Activated T-cell treated with anti-CD3 and anti-CD28 coated beads, Interleukin-2, amount 50 U/mL, for 72 hours (primary cell): ENCODE measurements at regions not wholly inside any gene's neighbourhood (a gene's known extent, or its start where the extent isn't known, plus 50 kb on each side); places are given as distances from the start of the nearest gene placed in this dataset.

ENCODE experiments used
- ATAC-seq, 2 donors: fragments of 150-1000 bp; cut with Tn5 transposase; replicated peaks in 1 of 2; 2 replicates each; pipeline ENCODE4 v1.10.0; 2021; ENCODE audit warnings: moderate library complexity in 2 of 2, mild to moderate bottlenecking in 1 of 2
- DNase-seq, 2 donors: peaks; one replicate each; pipeline ENCODE4 v3.0.0; 2021 to 2022; ENCODE audit warnings: mixed read lengths in 1 of 2
- H3K27ac Mint-ChIP-seq: one replicate; pipeline ENCODE4 v1.8.0; 2022; ENCODE audit warnings: mild to moderate bottlenecking, moderate library complexity, mixed read lengths
- H3K27me3 Mint-ChIP-seq: one replicate; pipeline ENCODE4 v1.8.0; 2022; ENCODE audit warnings: low read depth, mixed read lengths
- H3K36me3 Mint-ChIP-seq, 2 donors: one replicate each; pipeline ENCODE4 v1.8.0; 2022; ENCODE audit warnings: mixed read lengths in 2 of 2, mild to moderate bottlenecking in 1 of 2; ENCODE audit not compliant: insufficient read depth in 2 of 2
- H3K4me1 Mint-ChIP-seq: one replicate; pipeline ENCODE4 v1.8.0; 2022; ENCODE audit warnings: low read depth, mixed read lengths
- H3K4me3 Mint-ChIP-seq, 2 donors: one replicate each; pipeline ENCODE4 v1.8.0; 2022; ENCODE audit warnings: mild to moderate bottlenecking in 2 of 2, mixed read lengths in 2 of 2, moderate library complexity in 2 of 2
- H3K9me3 Mint-ChIP-seq, 2 donors: one replicate each; pipeline ENCODE4 v1.8.0; 2022; ENCODE audit warnings: mixed read lengths in 2 of 2

DNA sequence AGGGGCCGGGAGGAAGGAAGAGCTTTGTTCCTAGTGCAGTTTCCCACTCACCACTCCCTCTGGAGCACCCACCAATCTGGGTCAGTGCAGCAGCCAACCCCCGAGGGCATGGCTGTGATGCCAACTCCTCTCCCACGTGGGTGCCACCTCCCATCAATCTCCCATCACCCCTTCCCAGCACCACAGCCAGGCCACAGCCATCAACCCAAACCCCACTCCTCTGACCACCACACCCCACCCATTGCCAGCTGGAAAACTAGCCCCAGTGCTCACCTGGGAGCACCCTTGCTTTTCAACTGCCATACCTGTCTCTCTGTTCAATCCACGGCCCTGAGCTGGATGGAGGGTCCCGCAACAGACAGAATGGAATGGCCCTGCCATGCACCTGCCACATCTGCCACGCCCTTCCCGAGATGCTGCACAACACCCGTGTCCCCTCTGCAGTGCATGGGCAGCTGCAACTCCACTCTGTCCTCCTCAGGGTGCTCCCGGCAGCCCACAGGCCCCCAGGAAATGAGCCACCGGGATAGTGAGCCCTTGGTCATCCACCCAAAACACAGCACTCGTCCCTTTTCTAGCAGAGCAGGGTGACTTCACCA lies 112.4 kb upstream of the ID2 start:
- Mint-ChIP-seq H3K27me3 (no peaks in the 10 kb centered on the region), H3K4me3 (no peak overlapping the region), H3K9me3 (no peaks in the 10 kb centered on the region), H3K4me1 (peaks cover 7% of the 10 kb centered on the region), H3K36me3 (no peaks in the 10 kb centered on the region), H3K27ac (no peak overlapping the region)
- ATAC-seq (no peak), DNase-seq (no peak)

DNA sequence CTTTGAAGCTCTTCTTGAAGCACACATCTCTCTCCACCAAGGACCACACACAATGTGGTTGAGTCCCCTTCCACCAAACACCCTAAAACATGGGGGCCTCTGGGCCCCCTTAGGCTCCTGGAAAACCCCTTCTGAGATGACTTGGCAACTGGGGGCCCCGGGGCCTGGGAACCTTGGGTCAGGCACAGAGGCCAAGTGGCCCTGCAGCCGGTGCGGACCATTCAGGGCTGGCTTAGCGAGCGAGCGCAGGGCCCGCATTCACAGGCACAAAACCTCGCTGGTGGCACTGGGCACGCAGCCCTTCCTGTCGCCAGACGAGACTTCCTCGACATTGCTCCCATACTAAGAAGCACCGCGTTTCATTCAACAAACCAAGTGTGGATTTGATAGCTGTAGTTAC lies 111.2 kb upstream of the ID2 start:
- no peaks in the 10 kb centered on the region for H3K36me3 Mint-ChIP-seq
- no peak for ATAC-seq
- no peak for DNase-seq
- no peak overlapping the region for H3K27ac Mint-ChIP-seq
- peaks cover 18% of the 10 kb centered on the region for H3K4me1 Mint-ChIP-seq
- H3K27me3 Mint-ChIP-seq: no peaks in the 10 kb centered on the region
- H3K4me3 Mint-ChIP-seq: no peak overlapping the region
- H3K9me3 Mint-ChIP-seq: no peaks in the 10 kb centered on the region

DNA sequence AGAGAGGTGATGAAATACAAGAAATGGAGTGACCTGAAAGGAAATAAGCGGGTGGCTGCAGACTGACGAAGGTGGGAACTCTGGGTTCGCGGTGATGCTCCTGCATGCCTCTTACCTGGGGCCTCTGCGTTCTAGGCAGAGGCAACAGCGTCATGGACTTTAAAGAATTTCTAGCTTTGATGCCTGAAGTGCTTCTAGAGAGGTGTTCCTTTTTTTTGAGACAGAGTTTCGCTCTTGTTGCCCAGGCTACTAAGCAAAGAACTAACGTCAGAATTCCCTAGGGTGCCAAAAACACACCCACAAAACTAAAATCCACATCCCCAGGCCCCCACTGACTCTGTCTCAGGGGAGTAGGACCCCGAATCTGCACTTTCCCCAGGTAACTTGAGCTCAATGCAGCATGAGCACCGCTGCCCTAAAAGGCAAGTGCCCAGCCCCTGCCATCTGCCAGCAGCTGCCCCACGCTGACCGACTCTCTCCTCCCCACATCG lies 110.5 kb upstream of the ID2 start:
- no peak for DNase-seq
- ATAC-seq: no peak
- Mint-ChIP-seq H3K9me3 (no peaks in the 10 kb centered on the region), H3K4me3 (no peak overlapping the region), H3K36me3 (no peaks in the 10 kb centered on the region), H3K27me3 (peaks cover 5% of the 10 kb centered on the region), H3K27ac (no peak overlapping the region), H3K4me1 (peaks cover 25% of the 10 kb centered on the region)

DNA sequence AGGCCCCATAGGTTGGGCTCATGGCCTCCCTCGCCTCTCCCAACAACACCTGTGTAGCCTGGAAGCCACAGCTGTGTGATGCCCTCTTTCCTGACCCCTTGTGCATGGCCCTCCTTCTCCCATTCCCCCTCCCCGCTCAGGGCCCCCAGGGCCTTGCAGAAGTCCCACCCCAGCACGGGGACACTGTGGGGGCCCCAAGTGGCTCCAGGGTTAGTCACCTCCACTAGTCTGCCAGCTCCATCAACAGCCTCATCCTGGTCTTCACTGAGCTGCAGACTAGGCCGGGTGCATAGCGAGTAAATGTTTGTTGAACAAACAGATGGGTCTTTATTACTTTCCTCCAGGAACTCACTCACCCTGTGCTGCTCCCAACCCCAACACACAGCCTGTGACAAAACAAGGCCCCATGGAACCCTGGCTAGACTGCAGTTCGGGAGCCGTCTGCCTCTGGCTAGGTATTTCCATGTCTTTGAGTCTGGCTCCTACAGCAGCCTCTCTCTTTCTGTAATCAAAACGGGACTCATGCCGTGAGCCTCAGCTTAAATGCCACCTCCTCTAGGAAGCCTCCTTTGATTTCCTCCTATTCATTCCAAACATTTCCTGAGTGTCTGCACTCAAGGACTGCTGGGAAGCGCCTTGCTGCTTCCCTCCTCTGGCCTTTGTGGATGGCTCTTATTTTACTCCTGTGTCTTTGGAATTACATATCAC lies 109.9 kb upstream of the ID2 start:
- Mint-ChIP-seq H3K9me3 (no peaks in the 10 kb centered on the region), H3K4me3 (no peak overlapping the region), H3K27me3 (peaks cover 6% of the 10 kb centered on the region), H3K27ac (no peak overlapping the region), H3K36me3 (no peaks in the 10 kb centered on the region), H3K4me1 (peaks cover 31% of the 10 kb centered on the region)
- no peak for DNase-seq
- ATAC-seq: no peak

DNA sequence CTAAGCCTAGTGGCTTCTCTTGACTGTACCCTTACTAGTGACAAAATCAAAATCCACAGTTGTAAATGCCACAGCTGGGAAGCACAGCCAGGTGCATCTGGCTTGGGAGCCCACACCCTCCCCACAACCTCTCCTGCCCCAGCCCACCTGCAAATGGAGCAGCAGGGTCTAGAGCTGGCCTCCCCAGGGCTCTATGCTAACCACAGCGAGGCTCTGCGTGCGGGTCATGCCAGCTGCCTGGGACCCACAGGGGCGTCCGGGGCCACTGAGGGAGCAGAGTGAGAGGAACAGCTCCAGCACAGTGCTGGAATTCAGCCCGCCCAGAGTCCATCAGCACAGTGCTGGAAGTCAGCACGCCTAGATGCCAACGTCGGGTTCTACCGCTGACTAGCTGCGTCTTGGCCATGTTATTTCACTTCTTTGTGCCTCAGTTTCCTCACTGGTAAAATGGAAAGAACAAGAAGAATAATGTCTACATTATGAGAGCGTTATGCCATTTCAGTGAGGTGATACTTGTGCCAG lies 109.1 kb upstream of the ID2 start:
- H3K4me3 Mint-ChIP-seq: no peak overlapping the region
- ATAC-seq (no peak), DNase-seq (no peak)
- H3K4me1 Mint-ChIP-seq: peaks cover 39% of the 10 kb centered on the region
- no peaks in the 10 kb centered on the region for H3K36me3 Mint-ChIP-seq
- peaks cover 6% of the 10 kb centered on the region for H3K27me3 Mint-ChIP-seq
- no peak overlapping the region for H3K27ac Mint-ChIP-seq
- no peaks in the 10 kb centered on the region for H3K9me3 Mint-ChIP-seq

DNA sequence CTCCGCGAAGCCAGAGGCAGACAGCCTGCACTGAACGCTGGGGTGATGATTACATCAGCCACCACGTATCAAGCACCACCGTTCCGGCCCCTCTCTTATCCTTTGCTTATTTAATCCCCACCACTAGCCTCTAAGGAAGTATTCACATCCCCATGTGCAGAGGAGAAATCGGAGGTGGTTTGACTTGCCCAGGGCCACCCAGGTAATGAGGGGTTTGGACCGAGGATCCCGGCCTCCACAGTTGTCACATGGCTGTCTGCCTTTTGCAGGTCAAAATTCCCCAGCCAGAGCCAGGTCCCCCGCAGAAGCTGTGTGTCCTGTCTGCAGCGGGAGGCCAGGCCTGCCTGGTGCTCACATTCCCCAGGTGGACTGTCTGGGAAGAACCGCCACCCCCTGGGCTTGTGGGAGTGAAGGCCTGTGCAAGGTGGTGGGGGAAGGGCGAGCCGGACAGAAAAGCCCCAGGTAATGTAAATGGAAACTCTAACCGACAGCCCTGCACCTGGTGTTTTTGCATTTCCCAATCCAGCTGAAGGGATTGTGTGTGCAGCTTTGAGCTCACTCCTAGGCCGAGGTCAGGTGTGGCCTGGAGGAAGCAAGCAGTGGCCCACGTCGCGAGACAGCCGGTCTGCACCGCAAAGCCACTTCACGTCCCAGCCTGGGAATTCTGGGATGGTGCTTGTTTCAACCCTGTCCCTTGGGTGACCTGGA lies 108.5 kb upstream of the ID2 start:
- Mint-ChIP-seq H3K27ac (no peak overlapping the region), H3K4me3 (no peak overlapping the region), H3K27me3 (peaks cover 6% of the 10 kb centered on the region), H3K9me3 (no peaks in the 10 kb centered on the region), H3K36me3 (no peaks in the 10 kb centered on the region), H3K4me1 (peaks cover 39% of the 10 kb centered on the region)
- ATAC-seq: no peak
- no peak for DNase-seq

DNA sequence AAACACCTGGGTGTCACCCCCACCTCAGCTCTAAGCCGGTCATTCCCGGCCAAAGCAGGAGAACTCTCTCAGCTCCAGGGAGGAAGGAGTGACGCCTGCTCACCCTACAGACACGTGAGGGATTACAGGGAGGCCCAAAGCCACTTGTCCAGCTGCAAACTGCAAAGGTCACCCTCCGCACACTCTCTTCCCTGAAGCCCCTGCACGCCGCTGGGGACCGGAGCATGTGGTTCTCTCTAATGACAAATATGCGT lies 108.0 kb upstream of the ID2 start:
- H3K27me3 Mint-ChIP-seq: peaks cover 6% of the 10 kb centered on the region
- no peak overlapping the region for H3K4me3 Mint-ChIP-seq
- ATAC-seq: no peak
- H3K4me1 Mint-ChIP-seq: peaks cover 42% of the 10 kb centered on the region
- no peaks in the 10 kb centered on the region for H3K36me3 Mint-ChIP-seq
- no peak for DNase-seq
- H3K27ac Mint-ChIP-seq: no peak overlapping the region
- H3K9me3 Mint-ChIP-seq: no peaks in the 10 kb centered on the region

DNA sequence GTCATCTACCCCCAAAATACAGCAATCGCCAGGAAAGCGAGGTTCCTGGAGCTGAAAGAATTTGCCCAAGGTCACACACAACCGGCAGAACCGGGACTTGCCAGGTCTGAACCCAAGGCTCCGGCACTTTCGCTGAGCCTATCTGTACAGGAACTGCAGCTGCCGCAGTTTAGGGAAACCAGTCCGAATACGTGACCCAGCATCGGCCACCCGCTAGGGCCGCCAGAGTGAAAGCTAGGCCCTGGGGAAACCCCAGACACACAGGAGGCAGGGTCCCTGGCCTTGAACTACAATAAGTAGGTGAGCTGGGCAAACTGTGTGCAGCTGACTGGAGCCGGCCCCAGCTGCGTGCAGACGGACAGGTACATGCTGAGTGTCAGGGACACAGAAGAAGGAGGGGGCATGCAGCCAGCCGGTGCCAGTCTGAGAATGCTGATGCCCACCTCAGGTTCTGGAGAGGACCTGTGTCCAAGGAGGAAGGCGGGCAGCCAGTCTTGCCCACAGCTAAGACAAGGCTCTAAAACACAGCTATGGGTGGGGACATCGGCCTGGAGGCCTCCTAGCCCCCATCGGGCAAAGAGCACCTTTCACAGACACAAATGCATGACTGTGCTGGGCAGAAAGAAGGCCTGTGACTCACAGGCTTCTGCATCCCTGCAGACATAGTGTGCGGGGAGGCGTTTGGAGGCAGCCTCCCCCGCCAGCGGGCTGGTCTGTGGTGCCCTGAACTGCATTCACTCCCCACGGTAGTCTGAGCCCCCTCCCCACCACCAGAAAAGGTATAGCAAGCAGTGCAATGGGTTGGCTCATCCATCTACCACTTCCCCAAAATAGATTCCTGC lies 107.4 kb upstream of the ID2 start:
- DNase-seq (no peak), ATAC-seq (peak; percentile 35 to 45)

DNA sequence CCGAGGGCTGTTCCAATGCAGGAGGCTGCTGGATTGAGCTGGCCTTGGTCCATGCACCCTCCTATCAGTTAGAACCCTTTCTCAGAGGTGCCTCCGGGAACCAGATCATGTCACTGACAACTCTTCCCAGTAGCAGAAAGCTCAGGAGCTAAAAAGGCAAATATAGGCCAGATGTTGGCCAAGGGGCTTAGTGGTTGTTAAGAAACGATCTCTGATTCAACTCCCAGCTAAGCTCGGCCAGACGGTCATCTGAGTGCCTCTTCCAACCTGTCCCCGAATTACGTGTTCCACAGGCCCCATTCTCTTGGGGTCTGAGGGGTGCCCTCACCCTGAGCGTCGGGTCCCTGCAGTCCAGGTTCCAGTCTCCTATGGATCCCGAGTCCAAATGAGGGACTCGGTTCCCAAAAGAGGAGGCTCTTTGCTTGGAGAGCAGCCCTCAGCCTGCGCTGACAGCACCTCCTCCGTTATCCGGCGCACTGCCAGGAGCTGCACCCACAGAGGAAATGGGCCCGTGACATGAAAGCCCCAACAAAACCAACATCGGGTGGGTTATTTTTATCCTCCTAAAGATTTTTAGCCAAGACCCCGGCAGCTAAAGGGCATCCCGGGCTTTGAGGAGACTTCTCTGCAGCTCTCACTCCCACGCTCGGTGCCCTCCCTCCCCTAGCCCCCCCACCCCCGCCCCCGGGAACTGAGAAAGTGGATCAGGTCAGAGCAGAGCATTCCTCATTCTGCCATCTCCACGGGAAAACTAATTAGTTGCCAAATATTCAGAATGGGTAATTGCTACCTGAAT lies 106.6 kb upstream of the ID2 start:
- peak overlapping the region; percentile 56 to 74 for H3K4me3 Mint-ChIP-seq
- H3K9me3 Mint-ChIP-seq: no peaks in the 10 kb centered on the region
- peak; percentile 51 to 56 for DNase-seq
- peak; percentile 55 to 64 for ATAC-seq
- no peak overlapping the region for H3K27ac Mint-ChIP-seq
- H3K4me1 Mint-ChIP-seq: peaks cover 53% of the 10 kb centered on the region
- peaks cover 6% of the 10 kb centered on the region for H3K27me3 Mint-ChIP-seq
- H3K36me3 Mint-ChIP-seq: no peaks in the 10 kb centered on the region

More for the DNA sequence above, 107.4 kb upstream of the ID2 start:
- Mint-ChIP-seq H3K36me3 (no peaks in the 10 kb centered on the region), H3K4me3 (peak overlapping the region; percentile 56 to 74), H3K27me3 (peaks cover 6% of the 10 kb centered on the region), H3K4me1 (peaks cover 45% of the 10 kb centered on the region), H3K27ac (no peak overlapping the region), H3K9me3 (no peaks in the 10 kb centered on the region)

DNA sequence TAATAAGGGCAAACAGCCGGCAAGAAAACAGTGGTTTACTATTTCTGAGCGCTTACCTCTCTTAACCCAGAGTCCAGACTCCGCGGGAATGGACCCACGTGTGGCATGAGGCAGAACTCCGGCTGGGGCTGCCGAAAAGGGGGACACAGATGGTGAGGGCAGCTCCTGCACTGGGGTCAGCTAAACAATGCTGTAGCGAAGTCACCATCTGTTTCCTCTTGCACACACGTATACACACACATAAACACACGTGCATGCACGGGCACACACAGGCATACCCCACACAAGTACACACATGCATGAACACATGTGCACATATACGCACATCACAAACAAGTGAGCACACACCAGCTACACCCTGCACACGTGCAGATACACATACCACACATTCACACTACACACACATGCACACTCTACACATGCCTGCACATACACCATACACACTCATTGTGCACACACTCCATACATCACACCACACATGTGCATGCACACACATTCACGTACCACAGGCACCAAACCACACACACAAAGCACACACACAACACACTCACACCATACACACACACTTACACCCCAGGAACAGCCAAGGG lies 105.9 kb upstream of the ID2 start:
- ATAC-seq (no peak), DNase-seq (no peak)
- peaks cover 6% of the 10 kb centered on the region for H3K27me3 Mint-ChIP-seq
- H3K9me3 Mint-ChIP-seq: no peaks in the 10 kb centered on the region
- H3K4me3 Mint-ChIP-seq: peak overlapping the region; percentile 2 to 67
- H3K36me3 Mint-ChIP-seq: no peaks in the 10 kb centered on the region
- peaks cover 60% of the 10 kb centered on the region for H3K4me1 Mint-ChIP-seq
- H3K27ac Mint-ChIP-seq: no peak overlapping the region

DNA sequence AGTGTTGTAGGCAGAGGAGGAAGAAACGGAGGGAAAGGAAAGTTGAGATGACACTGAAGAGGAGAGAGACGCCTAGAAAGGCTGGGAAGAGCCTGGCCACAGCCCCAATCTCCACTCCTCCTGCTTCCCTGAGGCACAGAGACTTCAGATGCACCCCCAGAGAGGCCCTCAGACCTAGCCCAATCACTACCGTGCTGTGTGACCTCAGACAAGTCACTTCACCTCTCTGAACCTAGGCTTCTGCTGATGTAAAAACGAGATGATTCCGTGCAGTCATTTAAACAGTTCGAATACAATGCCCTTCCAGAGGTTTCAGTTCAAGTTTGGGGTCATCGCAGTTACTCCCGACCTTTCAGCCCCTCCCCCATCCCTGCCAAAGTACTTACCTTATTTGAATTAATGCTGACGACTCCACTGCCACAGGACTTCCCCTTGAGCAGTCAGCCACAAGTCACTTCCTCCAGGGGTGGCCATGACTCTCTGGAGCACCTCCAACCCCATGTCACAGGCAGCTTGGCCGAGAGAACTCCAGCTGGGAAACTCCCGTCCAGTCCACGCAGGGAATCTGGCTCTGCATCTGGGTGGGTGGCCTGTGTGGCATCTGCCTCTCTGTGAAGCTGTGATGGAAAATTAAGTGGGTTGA lies 105.2 kb upstream of the ID2 start:
- H3K9me3 Mint-ChIP-seq: no peaks in the 10 kb centered on the region
- peaks cover 63% of the 10 kb centered on the region for H3K4me1 Mint-ChIP-seq
- ATAC-seq (peak; percentile 43 to 61), DNase-seq (peak; percentile 43 to 47)
- H3K27ac Mint-ChIP-seq: no peak overlapping the region
- H3K4me3 Mint-ChIP-seq: peak overlapping the region; percentile 13 to 67
- H3K36me3 Mint-ChIP-seq: no peaks in the 10 kb centered on the region
- peaks cover 6% of the 10 kb centered on the region for H3K27me3 Mint-ChIP-seq

DNA sequence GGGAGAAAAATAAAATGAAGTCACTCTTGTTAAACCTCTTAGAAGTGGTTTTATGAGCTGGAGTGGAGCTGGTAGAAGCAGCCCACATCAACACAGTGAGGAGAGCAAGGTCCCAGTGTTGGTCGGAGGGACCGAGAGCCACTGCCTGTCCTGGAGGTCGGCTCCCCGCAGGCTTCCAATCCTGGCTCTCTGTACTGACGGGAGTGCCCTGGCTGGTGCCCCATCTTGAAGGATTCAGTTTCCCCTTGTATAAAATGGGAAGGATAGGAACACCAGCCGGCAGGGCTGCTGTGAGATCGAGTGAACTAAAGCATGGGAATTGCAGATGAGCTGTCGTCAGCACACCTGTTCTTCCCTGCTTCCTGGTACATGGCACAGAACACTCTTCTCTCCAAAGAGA lies 104.3 kb upstream of the ID2 start:
- H3K4me3 Mint-ChIP-seq: no peak overlapping the region
- H3K27ac Mint-ChIP-seq: no peak overlapping the region
- DNase-seq (no peak), ATAC-seq (no peak)
- peaks cover 63% of the 10 kb centered on the region for H3K4me1 Mint-ChIP-seq
- H3K9me3 Mint-ChIP-seq: no peaks in the 10 kb centered on the region
- H3K27me3 Mint-ChIP-seq: peaks cover 6% of the 10 kb centered on the region
- no peaks in the 10 kb centered on the region for H3K36me3 Mint-ChIP-seq
